Left forelimb (tissue), 1 donor: ENCODE measurements at regions not wholly inside any gene's neighbourhood (a gene's known extent, or its start where the extent isn't known, plus 50 kb on each side); places are given as distances from the start of the nearest gene placed in this dataset.

Source experiments
- DNase-seq: peaks from one replicate; pipeline ENCODE4 v3.0.0-alpha.2; 2018; ENCODE audit warnings: low spot score

- DNase-seq, result peak; percentile 40
Observed at GRCh38 chr2:71936076-71937030, 211.3 kb downstream of the CYP26B1 start.

GRCh38 chr2:71935262-71935848 is 212.3 kb downstream of the CYP26B1 start:
- DNase-seq, result peak; percentile 61

GRCh38 chr2:71934595-71935261 is 212.9 kb downstream of the CYP26B1 start:
- peak; percentile 62 for DNase-seq

- no peak for DNase-seq
Observed at GRCh38 chr2:71934320-71934593, 213.4 kb downstream of the CYP26B1 start.

GRCh38 chr2:71933467-71934319 is 214.0 kb downstream of the CYP26B1 start:
- DNase-seq, result peak; percentile 58

- peak; percentile 53 for DNase-seq
Observed at GRCh38 chr2:71932780-71933466, 214.7 kb downstream of the CYP26B1 start.

GRCh38 chr2:71932037-71932779 is 215.5 kb downstream of the CYP26B1 start:
- peak; percentile 44 for DNase-seq

- DNase-seq, result peak; percentile 31
Observed at GRCh38 chr2:71930049-71930681, 217.5 kb downstream of the CYP26B1 start.

- DNase-seq, result peak; percentile 34
Observed at GRCh38 chr2:71929482-71929772, 218.2 kb downstream of the CYP26B1 start.

- DNase-seq, result peak; percentile 46
Observed at GRCh38 chr2:71928734-71929481, 218.8 kb downstream of the CYP26B1 start.

- DNase-seq, result peak; percentile 30
Observed at GRCh38 chr2:71927757-71928715, 219.6 kb downstream of the CYP26B1 start.

- DNase-seq, result peak; percentile 55
Observed at GRCh38 chr2:71926876-71927756, 220.5 kb downstream of the CYP26B1 start.

- DNase-seq, result peak; percentile 55
Observed at GRCh38 chr2:71926089-71926447, 221.6 kb downstream of the CYP26B1 start.

- DNase-seq, result peak; percentile 60
Observed at GRCh38 chr2:71925268-71926088, 222.2 kb downstream of the CYP26B1 start.

- peak; percentile 69 for DNase-seq
Observed at GRCh38 chr2:71923887-71924533, 223.7 kb downstream of the CYP26B1 start.

GRCh38 chr2:71923143-71923525 is 224.5 kb downstream of the CYP26B1 start:
- no peak for DNase-seq
